Retinal pigment epithelial cell (primary cell): ENCODE measurements at regions not wholly inside any gene's neighbourhood (a gene's known extent, or its start where the extent isn't known, plus 50 kb on each side); places are given as distances from the start of the nearest gene placed in this dataset.

Experiments
- DNase-seq: peaks from one replicate; pipeline ENCODE4 v3.0.0-alpha.2; 2010; ENCODE audit warnings: low read depth
- H3K4me3 ChIP-seq: 2 replicates; pipeline ENCODE4 v1.5.1; 2011; ENCODE audit warnings: mild to moderate bottlenecking, low read length, control low read depth, moderate library complexity
- CTCF ChIP-seq: conservative IDR thresholded peaks from 2 replicates; pipeline ENCODE4 v1.5.1; 2011; ENCODE audit warnings: low read depth, low read length, control low read depth, inconsistent platforms

DNA sequence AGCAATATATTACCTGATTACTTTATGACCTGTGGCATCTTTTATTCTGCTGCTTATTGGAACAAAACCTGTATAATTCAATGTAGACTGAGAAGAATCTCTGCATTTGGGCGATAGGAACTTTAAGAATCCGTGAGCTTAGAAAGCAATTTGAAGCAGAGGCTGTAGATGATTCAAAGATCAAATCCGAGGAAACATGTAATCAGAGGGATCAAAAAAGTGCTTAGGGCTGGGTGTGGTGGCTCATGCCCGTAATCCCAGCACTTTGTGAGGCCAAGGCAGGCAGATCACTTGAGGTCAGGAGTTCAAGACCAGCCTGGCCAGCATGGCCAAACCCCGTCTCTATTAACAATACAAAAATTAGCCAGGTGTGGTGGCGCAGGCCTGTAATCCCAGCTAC, 198.4 kb downstream of the MTX2 start:
- DNase-seq, result no peak
- no peak overlapping the region for H3K4me3 ChIP-seq
- no peak for TF ChIP-seq CTCF

DNA sequence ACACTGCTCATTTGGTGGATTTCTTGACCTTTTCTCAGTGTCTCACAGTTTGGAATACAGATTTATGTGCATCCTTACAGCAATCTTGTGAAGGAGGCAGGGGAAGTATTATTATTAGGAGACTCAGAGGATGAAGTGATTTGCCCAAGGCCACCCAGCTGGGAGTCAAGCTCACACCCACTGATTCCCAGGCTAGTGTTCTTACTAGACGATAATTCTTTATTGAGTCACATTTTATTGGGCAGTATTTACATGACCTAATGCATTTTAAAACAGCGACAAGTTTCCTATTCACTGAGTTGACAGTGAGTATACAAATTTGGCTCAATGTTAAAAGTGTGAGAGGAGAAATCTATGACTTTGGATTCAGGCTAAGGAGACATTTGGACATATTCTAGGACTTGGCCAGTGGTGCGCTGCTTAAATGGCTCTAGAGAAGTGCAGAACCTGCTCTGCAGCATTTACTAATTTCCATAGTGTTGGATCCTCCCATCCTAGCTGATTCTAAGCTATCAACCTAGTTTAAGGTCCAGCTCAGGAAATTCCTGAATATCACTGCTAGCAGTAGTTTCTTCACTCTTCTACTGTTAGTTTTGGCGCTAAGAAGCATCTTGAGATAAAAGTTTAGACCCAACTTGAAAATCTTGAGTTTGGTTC, 199.3 kb downstream of the MTX2 start:
- no peak for DNase-seq

GRCh38 chr2:176470713-176471112, 201.5 kb downstream of the MTX2 start:
- TF ChIP-seq CTCF, result no peak
- DNase-seq, result no peak
- no peak overlapping the region for H3K4me3 ChIP-seq

More for the DNA sequence above, 199.3 kb downstream of the MTX2 start:
- TF ChIP-seq CTCF, result no peak
- no peak overlapping the region for H3K4me3 ChIP-seq

GRCh38 chr2:176471949-176472348, 202.7 kb downstream of the MTX2 start:
- no peak for DNase-seq
- no peak overlapping the region for H3K4me3 ChIP-seq
- TF ChIP-seq CTCF, result no peak

DNA sequence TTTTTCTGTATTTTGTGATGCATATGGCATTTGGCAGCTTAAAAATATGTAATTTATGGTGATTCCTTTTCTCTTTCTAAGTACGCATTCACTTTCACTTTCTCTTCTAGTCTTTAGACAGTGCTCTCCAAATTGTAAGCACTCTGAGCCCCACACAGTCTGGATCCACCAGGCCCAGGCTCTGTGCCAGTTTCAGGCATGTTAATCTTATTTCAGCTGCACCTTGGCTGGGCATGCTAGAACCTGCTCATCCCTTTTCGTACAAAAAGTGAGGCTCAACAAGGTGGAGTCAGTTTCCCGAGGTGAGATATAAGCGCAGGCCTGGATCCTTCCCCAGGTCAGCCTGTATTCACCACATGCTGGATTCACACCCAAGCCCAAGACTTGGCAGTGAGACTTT, 203.9 kb downstream of the MTX2 start:
- TF ChIP-seq CTCF, result no peak
- DNase-seq, result no peak
- H3K4me3 ChIP-seq, result no peak overlapping the region

GRCh38 chr2:176473851-176474250, 204.6 kb downstream of the MTX2 start:
- H3K4me3 ChIP-seq, result no peak overlapping the region
- no peak for TF ChIP-seq CTCF
- DNase-seq, result no peak

DNA sequence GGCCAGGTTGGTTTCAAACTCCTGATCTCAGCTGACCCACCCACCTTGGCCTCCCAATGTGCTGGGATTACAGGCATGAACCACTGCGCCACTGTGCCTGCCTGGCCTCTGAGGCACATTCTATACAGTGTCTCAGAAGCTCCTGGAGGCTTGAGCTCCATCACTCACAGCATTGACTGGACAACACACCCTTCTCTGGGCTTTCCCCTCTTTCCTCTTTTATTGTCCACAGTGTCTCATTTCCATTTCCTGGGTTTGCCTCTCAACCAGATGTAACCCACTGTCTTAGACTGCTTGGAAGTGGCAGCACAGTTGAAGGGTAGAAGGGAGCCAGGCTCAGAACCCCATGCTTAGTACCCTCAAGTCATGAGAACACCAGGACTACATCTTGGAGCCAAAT, 208.1 kb downstream of the MTX2 start:
- H3K4me3 ChIP-seq, result no peak overlapping the region
- no peak for TF ChIP-seq CTCF
- DNase-seq, result no peak
